K562 (cell line): ENCODE measurements at regions not wholly inside any gene's neighbourhood (a gene's known extent, or its start where the extent isn't known, plus 50 kb on each side); places are given as distances from the start of the nearest gene placed in this dataset.

Experiments
- ATAC-seq: fragments of 200-7000 bp; cut with Tn5 transposase; 3 replicates; pipeline ENCODE4 v1.9.1; 2020; ENCODE audit warnings: moderate library complexity
- BruUV-seq: library from RNA; stranded (reverse); fragments of 400-500 nt; replicated peaks from 2 replicates; lab custom pipeline; 2021; lab: Mats Ljungman, UMichigan
- CTCF ChIA-PET: fragments of 300-600 bp; formaldehyde crosslinking; extraction: SDS; loops from one replicate; lab custom pipeline; 2021; ENCODE audit warnings: low intra/inter-chr PET ratio; lab: Yijun Ruan, JAX
- POLR2A ChIA-PET: fragments of 300-600, 350-650 bp; sonication (Branson Sonifier 250); formaldehyde crosslinking; extraction: SDS; loops from one replicate; lab custom pipeline; 2021; ENCODE audit warnings: antibody characterized with exemption, inconsistent platforms; lab: Yijun Ruan, JAX
- DNase-seq, 4 experiments: peaks; one replicate each; pipeline versions ENCODE4 v3.0.0 to v3.0.0-alpha.2; 2011 to 2018; ENCODE audit warnings: low spot score in 3 of 4, mixed read lengths in 3 of 4; ENCODE audit errors: extremely low read depth in 1 of 4
- FAIRE-seq: peaks from 2 replicates; lab custom pipeline; 2011; peaks lifted over from hg19 to GRCh38; lab: Jason Lieb, UNC
- H2AFZ ChIP-seq: 2 replicates; pipeline ENCODE4 v1.6.0; 2011; ENCODE audit warnings: low read depth, low read length, control low read depth, inconsistent platforms
- H3K27ac ChIP-seq: fragments of 200-600 bp; 3 replicates; pipeline ENCODE4 v1.8.0; 2011; ENCODE audit warnings: low read depth, mild to moderate bottlenecking, control low read depth, inconsistent platforms, low read length, moderate library complexity, mixed read lengths; ENCODE audit errors: extremely low read depth
- H3K27me3 ChIP-seq, 2 experiments: fragments of 300-600 bp in 1 of 2; 2 replicates in 1 of 2; 3 replicates in 1 of 2; pipeline versions ENCODE4 v1.6.0 to v1.8.0; 2011; ENCODE audit warnings: inconsistent platforms in 2 of 2, low read length in 2 of 2, mild to moderate bottlenecking in 1 of 2, mixed read lengths in 1 of 2, moderate library complexity in 1 of 2; ENCODE audit not compliant: control insufficient read depth in 2 of 2, insufficient read depth in 2 of 2
- H3K36me3 ChIP-seq: fragments of 300-600 bp; 3 replicates; pipeline ENCODE4 v1.8.0; 2011; ENCODE audit warnings: mild to moderate bottlenecking, low read length, inconsistent platforms; ENCODE audit not compliant: control insufficient read depth, insufficient read depth
- H3K4me1 ChIP-seq, 2 experiments: fragments of 200-600 bp in 1 of 2; replicated peaks in 1 of 2; 2 replicates in 1 of 2; 3 replicates in 1 of 2; pipeline versions ENCODE4 v1.5.1 to v1.8.0; 2011; ENCODE audit warnings: inconsistent platforms in 2 of 2, low read length in 2 of 2, mild to moderate bottlenecking in 1 of 2, mixed read lengths in 1 of 2, moderate library complexity in 1 of 2; ENCODE audit not compliant: control insufficient read depth in 2 of 2, insufficient read depth in 2 of 2
- H3K4me2 ChIP-seq: 2 replicates; pipeline ENCODE4 v1.6.1; 2011; ENCODE audit warnings: low read length, control low read depth, inconsistent platforms, mixed read lengths; ENCODE audit not compliant: insufficient read depth
- H3K4me3 ChIP-seq: fragments of 200-600 bp; sonication (generic), shearing (Covaris generic); 2 replicates; pipeline ENCODE4 v1.5.1; 2016; ENCODE audit warnings: control low read depth, inconsistent platforms
- H3K79me2 ChIP-seq: fragments of 200-600 bp; 3 replicates; pipeline ENCODE4 v1.8.0; 2011; ENCODE audit warnings: low read length, inconsistent platforms; ENCODE audit not compliant: control insufficient read depth, insufficient read depth
- H3K9ac ChIP-seq, 2 experiments: 2 replicates each; pipeline versions ENCODE4 v1.6.0 to v1.6.1; 2011; ENCODE audit warnings: low read depth in 2 of 2, low read length in 2 of 2, control low read depth in 1 of 2, inconsistent platforms in 1 of 2, mild to moderate bottlenecking in 1 of 2, mixed read lengths in 1 of 2; ENCODE audit not compliant: insufficient read depth in 1 of 2
- H3K9me1 ChIP-seq: one replicate; pipeline ENCODE4 v1.6.0; 2011; ENCODE audit warnings: inconsistent platforms, mild to moderate bottlenecking, low read length, moderate library complexity; ENCODE audit not compliant: control insufficient read depth, insufficient read depth
- H3K9me3 ChIP-seq: replicated peaks from 2 replicates; pipeline ENCODE4 v1.5.1; 2011; ENCODE audit warnings: low read depth, low read length, inconsistent platforms; ENCODE audit not compliant: control insufficient read depth, insufficient read depth
- H4K20me1 ChIP-seq: replicated peaks from 2 replicates; pipeline ENCODE4 v1.6.1; 2011; ENCODE audit warnings: low read length, inconsistent platforms, mixed read lengths; ENCODE audit not compliant: control insufficient read depth, insufficient read depth
- FIP1L1 ChIP-seq: fragments of 200-400 bp; formaldehyde crosslinking; IDR thresholded peaks from 2 replicates; pipeline ENCODE4 v1.6.1; 2018; ENCODE audit warnings: mild to moderate bottlenecking, low read depth, low read length; ENCODE audit not compliant: poor library complexity, severe bottlenecking
- FOSL1 ChIP-seq: fragments of 200-800 bp; sonication (Bioruptor generic); conservative IDR thresholded peaks from 2 replicates; pipeline ENCODE4 v1.6.1; 2016; ENCODE audit warnings: missing genetic modification characterization, missing compliant biosample characterization
- POLR2A ChIP-seq: fragments of 450-650 bp; conservative IDR thresholded peaks from 2 replicates; pipeline ENCODE4 v1.6.1; 2016
- RAD21 ChIP-seq, 2 experiments: fragments of 250-450 bp in 1 of 2; fragments of 450-650 bp in 1 of 2; sonication (Bioruptor Pico) in 1 of 2; formaldehyde crosslinking in 1 of 2; IDR thresholded peaks in 1 of 2; conservative IDR thresholded peaks in 1 of 2; 2 replicates each; pipeline versions ENCODE4 v1.4.0 to v1.8.0; 2020 to 2022; ENCODE audit warnings: mild to moderate bottlenecking in 2 of 2, moderate library complexity in 1 of 2
- SMC3 ChIP-seq: conservative IDR thresholded peaks from 2 replicates; pipeline ENCODE4 v1.6.1; 2011; ENCODE audit warnings: low read depth, low read length, improper control_type of control experiment; ENCODE audit not compliant: insufficient read depth
- TCFL5 ChIP-seq: fragments of 250-450 bp; sonication (Bioruptor Pico); conservative IDR thresholded peaks from 2 replicates; pipeline ENCODE4 v1.6.1; 2021; ENCODE audit warnings: mild to moderate bottlenecking, moderate library complexity, matching md5 sums
- WGBS: fragments of 100-300 bp; shearing (Covaris generic); methylation state at CpG from one replicate; pipeline ENCODE4 v1.1.6; 2016; ENCODE audit warnings: low coverage, mixed read lengths; ENCODE audit not compliant: insufficient coverage; ENCODE audit errors: missing lambda C conversion rate; 5-methylcytosine and 5-hydroxymethylcytosine counted together
- in situ Hi-C: fragments of 300-500 bp; cut with MboI; formaldehyde crosslinking; loops from 4 replicates; pipeline ENCODE4 v1.15.0; 2018; ENCODE audit warnings: inconsistent platforms, mixed read lengths
- intact Hi-C: fragments of 100-400 bp; cut with micrococcal nuclease; formaldehyde crosslinking; loops from 2 replicates; pipeline ENCODE4 v1.14.2; 2022
- TF ChIP-seq, protein P1 (sequence below), 3 experiments: IDR thresholded peaks in 2 of 3; conservative IDR thresholded peaks in 1 of 3; 2 replicates each; pipeline ENCODE4 v1.5.1; 2011 to 2012; ENCODE audit warnings: low read length in 3 of 3, mild to moderate bottlenecking in 3 of 3, control low read depth in 2 of 3, improper control_type of control experiment in 1 of 3, inconsistent platforms in 1 of 3, low read depth in 1 of 3, mixed read lengths in 1 of 3, moderate library complexity in 1 of 3; ENCODE audit not compliant: insufficient read depth in 2 of 3

DNA sequence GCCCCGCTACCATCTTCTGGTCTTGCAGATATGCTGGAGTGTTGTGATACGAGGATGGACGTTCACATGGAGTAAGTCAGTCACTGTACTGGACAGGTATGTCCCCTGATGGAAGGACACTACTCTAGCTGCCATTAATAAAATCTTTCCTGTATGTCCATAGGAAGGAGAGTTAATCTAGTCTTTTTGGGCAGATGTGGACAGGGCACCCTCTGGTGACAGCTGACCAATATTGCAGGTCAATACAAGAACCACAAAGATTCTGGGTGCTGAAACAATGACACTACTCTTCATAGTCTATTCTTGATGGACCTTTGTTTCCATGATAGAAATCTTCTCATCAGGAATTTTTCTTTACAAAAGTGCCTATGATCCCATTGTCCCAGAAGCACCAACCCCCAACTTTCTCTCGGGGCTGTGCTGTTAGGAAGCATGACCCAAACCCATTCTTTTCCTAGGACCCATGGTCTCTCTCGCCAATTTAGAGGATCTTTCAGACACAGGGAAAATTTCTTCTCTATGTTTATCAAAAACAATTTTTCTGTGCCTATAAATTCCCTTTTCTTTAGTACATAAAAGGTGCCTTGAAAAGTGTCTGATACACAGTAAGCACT, 376.9 kb downstream of the DTWD2 start:
- H2AFZ ChIP-seq: no peak overlapping the region
- ChIA-PET CTCF (no interaction called here), POLR2A (no interaction called here)
- ATAC-seq (0 out of 3 replicates have a peak, but pooled peaks have one; percentile 40), DNase-seq (peak; percentile 9 to 26 (median 20)), FAIRE-seq (no peak)
- H3K27ac ChIP-seq: no peak overlapping the region
- H3K36me3 ChIP-seq: no peaks in the 10 kb centered on the region
- H4K20me1 ChIP-seq: no peaks in the 10 kb centered on the region
- no peaks in the 10 kb centered on the region for H3K4me1 ChIP-seq
- no peaks in the 10 kb centered on the region for H3K9me3 ChIP-seq
- H3K27me3 ChIP-seq: no peaks in the 10 kb centered on the region
- no peak overlapping the region for H3K9ac ChIP-seq
- no TSS peak for BruUV-seq
- no peaks in the 10 kb centered on the region for H3K79me2 ChIP-seq
- intact Hi-C loops (no loop called here), in situ Hi-C loops (no loop called here)
- TF ChIP-seq TCFL5 (CRISPR knock-in tag): no peak
- TF ChIP-seq FOSL1 (tag): no peak
- no peak for TF ChIP-seq POLR2A
- TF ChIP-seq, protein P1, sequence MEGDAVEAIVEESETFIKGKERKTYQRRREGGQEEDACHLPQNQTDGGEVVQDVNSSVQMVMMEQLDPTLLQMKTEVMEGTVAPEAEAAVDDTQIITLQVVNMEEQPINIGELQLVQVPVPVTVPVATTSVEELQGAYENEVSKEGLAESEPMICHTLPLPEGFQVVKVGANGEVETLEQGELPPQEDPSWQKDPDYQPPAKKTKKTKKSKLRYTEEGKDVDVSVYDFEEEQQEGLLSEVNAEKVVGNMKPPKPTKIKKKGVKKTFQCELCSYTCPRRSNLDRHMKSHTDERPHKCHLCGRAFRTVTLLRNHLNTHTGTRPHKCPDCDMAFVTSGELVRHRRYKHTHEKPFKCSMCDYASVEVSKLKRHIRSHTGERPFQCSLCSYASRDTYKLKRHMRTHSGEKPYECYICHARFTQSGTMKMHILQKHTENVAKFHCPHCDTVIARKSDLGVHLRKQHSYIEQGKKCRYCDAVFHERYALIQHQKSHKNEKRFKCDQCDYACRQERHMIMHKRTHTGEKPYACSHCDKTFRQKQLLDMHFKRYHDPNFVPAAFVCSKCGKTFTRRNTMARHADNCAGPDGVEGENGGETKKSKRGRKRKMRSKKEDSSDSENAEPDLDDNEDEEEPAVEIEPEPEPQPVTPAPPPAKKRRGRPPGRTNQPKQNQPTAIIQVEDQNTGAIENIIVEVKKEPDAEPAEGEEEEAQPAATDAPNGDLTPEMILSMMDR (IDR thresholded peaks at IDR 0.05 in 2 of 3, conservative IDR thresholded peaks at IDR 0.05 in 1 of 3; ENCODE audit: insufficient read depth in 2 of 3, low read depth in 1 of 3, low read length in 3 of 3): peak; percentile 12 to 53 (median 46); a peak in 5 of 6 replicates
- no peak for TF ChIP-seq FIP1L1
- 0 out of 2 replicates have a peak, but pooled peaks have one; percentile 29 for TF ChIP-seq SMC3
- TF ChIP-seq RAD21 (CRISPR knock-in tag; conservative IDR thresholded peaks at IDR 0.05 in 1 of 2, IDR thresholded peaks at IDR 0.05 in 1 of 2): peak; percentile 46 to 68
- 0% methylated on average over 5 of the region's 5 CpGs for whole genome bisulfite sequencing
- no peak overlapping the region for H3K4me3 ChIP-seq
- no peak overlapping the region for H3K4me2 ChIP-seq
- no peaks in the 10 kb centered on the region for H3K9me1 ChIP-seq
